Activated CD8-positive, alpha-beta memory T cell treated with anti-CD3 and anti-CD28 coated beads for 48 hours (primary cell): ENCODE measurements at regions not wholly inside any gene's neighbourhood (a gene's known extent, or its start where the extent isn't known, plus 50 kb on each side); places are given as distances from the start of the nearest gene placed in this dataset.
"Not testable (repeated sequence)": the region's sequence is repeated elsewhere in the genome, so short reads cannot be mapped to it uniquely, and the experiment has no call there.

Source experiments
- DNase-seq, 3 experiments: peaks; one replicate each; pipeline ENCODE4 v3.0.0-alpha.2; 2020; ENCODE audit warnings: low read depth in 2 of 3, low spot score in 2 of 3

DNA sequence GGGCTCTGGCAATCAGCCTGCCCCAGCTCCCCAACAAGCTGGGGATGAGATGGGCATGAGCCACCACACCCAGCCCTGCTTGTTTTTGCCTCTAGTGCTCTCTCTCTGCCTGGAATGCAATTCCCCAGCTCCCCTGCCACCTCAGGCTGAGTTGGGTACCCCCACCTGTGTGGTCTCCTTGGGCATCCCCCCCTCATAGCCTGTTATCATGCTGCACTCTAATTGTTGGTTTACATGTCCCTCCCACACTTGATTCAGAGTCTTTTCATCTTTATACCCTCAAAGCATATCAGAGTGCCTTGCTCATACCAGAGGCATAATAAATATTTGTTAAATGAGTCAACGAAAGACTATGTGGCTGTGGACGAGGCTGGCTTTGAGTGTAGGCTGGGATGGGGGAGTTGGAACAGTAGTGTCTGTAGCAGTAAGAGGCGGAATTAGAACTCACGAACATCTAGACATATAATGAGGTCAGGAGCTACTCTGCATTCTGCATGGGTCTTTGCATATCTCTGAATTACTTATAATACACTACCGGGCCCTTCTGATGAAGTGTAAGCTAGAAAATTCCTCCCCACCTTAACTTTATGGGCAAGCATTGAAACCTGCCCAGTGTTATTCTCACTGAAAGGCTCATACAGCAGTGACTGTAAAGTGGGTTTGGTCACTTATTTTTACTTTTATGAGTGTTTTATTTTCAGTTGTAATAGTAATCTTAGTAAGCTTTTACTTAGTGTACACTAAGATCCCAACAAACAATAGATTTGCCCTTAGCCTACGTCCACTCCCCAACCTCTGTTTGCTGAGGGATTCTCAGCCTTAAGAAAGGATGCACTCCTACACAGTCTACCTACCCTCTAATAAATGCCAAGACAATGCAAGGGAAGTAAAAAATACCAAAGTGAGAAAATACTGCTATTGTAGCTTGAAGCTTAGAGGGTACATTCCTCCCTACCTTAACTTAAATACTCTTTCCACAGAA, 58.7 kb downstream of the EDN1 start:
- no peak for DNase-seq

DNA sequence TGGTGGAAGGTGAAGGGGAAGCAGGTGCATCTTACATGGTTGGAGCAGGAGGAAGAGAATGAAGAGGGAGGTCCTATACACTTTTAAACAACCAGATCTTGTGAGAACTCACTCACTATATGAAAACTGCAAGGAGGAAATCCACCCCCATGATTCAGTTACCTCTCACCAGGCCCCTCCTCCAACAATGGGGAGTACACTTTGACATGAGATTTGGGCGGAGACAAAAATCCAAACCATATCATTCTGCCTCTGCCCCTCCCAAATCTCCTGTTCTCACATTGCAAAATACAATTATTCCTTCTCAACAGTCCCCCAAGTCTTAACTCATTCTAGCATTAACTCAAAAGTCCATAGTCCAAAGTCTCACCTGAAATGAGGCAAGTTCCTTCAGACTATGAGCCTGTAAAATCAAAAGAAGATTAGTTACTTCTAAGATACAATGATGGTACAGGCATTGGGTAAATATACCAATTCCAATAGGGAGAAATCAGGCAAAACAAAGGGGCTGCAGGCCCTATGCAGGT, 60.5 kb downstream of the EDN1 start:
- DNase-seq = no peak

DNA sequence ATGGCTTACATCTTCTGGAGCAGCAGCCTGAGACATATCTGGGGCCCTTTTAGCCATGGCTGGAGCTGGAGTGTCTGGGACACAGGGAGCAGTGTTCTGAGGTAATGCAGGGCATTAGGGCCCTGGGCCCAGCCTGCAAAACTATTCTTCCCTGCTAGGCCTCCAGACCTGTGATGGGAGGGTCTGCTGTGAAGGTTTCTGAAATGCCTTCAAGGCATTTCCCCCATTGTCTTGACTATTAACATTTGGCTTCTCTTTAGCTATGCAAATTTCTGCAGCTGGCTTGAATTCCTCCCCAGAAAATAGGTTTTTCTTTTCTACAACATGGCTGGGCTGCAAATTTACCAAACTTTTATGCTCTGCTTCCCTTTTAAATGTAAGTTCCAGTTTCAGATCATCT, 61.5 kb downstream of the EDN1 start:
- DNase-seq = no peak

DNA sequence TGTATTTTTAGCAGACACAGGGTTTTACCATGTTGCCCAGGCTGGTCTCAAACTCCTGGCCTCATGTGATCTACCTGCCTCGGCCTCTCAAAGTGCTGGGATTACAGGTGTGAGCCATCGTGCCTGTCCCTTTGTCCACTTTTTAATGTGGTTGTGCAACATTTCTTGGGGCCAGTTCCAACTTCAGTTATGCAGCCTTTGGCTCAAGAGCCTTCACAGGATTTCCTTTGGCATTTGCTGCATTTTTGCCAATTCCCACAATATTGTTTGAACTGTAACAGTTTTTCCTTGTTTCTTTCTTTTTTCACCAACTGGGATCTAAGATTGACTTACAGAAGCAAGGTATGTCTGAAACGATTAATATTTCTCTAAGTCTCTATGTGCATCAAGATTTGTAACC, 63.6 kb downstream of the EDN1 start:
- DNase-seq = no peak

DNA sequence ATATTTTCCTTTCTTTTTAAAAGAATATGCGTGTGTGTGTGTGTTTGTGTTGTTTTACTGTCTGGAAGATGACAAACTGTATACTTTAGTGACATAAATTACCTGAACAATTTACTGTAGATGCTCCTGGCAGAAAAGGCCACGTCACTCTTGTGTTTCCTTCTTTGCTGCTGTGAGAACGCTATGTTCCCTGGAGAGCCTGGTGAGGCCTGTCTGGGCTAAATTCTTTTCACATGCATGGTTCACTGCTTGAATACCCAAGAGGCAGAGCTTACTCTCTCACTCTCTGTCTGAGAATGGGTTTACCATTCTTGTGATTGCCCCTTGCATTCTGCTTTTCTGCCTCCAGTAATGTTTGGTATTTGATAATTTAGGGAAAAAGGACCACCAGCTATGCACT, 64.3 kb downstream of the EDN1 start:
- no peak for DNase-seq

DNA sequence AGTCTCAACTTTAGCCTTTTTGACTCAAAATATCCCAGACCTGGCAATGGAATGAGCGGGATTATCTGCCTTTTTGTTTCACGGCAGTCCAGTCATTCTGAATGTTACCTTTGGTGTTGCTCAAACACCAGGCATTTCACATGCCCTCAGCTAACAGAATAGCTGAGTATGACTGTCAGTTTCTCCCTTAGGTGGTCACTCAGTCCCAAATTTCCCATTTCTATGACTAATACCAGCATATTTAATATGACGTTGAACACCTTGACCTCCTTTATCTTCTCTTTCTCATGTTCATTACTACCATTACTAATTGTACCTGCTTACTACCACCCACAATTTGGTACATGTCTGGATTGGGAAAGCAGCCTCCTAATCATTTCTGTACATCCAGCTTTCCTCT, 65.2 kb downstream of the EDN1 start:
- no peak for DNase-seq

DNA sequence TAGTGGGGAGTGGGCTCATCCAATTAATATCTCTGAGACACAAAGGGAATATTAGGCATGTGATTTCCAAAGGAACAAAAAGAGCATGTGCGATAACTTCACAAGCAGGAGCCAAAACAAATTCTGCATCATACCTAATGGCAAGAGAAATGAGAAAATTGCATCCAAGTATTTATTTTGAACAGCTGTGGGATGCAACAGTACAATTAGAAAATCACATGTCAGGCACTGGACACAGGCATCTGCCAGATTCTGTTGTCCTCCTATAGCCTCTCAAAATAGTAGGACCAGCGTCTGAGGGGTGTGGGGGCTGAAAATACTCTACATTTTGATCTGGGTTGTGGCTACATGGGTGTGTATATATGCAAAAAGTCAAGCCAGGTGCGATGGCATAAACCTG, 66.3 kb downstream of the EDN1 start:
- no peak for DNase-seq

DNA sequence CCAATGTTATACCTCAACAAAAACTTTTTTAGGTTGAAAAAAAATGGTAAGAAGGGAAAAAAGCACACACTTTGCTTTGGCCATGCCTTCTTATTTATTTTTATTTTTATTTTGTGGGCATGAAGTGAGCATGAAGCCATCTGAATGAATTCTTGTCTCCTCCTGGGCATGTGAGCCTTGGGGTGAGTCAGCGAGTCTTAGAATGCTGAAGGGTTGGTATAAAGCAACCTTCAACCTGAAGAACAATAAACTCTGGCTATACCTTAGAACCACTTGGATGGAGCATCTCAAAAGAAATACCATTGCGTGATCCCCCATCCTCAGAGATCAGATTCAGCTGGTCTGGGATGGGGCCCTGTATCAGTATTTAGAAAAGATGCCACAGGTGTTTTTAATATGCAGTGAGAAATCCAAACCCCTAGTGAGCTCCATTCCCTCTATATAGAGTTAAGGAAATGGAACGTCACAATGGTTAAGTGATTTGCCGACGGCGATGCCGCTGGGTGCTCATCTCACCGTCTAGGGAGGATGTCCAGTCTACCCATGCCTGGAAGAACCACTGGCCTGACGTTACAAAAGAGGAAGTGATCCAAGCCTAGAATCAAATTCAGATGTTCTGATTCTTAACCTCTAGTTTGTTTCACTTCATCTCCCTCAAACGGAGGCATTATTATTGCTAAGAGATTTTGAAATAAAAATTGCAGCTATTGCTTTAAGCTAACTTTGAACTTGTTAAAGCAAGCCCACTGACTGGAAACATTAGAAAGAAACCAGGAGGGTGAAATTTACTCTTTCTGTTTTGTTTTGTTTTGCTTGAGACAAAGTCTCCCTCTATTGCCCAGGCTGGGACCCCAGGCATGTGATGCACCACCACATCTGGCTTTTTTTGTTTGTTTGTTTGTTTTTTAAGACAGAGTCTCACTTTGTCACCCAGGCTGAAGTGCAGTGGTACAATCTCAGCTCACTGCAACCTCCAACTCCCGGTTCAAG, 67.1 kb downstream of the EDN1 start:
- no peak for DNase-seq

DNA sequence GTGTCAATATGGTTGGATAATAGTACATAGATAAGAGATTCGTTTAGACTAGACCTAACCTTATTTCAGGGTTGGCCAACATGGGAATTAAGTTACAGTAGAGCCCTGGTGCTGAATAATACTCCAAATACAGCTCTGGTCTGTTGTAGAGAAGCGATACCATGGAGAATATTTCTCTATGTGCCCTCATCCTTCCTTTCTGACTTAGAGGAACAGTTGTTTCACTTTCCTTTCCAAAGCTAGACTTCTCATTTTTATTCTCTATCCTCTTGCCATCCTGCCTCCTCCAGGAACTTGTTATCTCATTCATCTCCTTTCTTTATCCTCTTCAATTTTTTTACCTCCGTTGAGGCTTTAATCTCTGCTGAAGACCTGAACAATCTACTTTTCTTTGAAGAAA, 68.9 kb downstream of the EDN1 start:
- no peak for DNase-seq

DNA sequence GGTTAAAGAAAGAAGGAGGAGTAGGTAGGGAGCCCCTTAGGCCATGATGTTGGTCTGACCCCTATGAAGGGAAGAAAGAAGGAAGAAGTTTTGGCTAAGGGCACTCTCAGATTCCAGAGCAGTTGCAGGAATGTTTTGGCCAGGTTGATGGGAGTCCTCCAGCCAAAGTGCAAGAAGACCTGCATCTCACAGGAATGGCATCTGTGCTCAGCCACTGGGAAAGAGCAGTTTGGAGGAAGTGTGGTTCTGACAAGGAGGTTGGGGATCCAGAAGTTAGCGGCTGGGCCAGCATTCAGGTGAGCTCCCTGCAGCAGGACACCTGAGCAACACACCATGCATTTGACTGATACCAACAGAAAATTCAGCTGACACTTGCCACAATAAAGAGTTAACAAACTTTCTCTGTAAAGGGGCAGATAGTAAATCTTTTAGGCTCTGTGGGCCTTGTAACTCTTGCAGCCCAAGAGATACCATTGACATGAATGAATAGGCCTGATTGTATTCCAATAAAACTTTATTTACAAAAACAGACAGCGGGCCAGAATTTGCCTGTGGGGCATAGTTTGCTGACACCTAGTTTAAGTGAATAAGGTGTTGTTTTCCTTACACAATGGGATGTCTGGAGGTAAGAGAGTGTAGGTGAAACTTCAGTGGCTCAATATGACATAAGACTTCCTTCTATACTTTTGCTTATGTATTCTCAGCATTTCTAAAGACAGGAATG, 71.0 kb downstream of the EDN1 start:
- no peak for DNase-seq

DNA sequence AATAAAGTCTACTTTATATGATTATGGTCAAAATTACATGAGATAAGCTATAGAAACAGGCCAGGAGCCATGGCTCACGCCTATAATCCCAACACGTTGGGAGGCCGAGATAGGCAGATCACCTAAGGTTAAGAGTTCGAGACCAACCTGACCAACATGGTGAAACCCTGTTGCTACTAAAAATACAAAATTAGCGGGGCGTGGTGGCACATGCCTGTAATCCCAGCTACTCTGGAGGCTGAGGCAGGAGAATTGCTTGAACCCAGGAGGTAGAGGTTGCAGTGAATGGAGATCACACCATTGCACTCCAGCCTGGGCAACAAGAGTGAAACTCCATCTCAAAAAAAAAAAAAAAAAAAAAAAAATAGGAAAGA, 73.1 kb downstream of the EDN1 start:
- not testable (repeated sequence) for DNase-seq

DNA sequence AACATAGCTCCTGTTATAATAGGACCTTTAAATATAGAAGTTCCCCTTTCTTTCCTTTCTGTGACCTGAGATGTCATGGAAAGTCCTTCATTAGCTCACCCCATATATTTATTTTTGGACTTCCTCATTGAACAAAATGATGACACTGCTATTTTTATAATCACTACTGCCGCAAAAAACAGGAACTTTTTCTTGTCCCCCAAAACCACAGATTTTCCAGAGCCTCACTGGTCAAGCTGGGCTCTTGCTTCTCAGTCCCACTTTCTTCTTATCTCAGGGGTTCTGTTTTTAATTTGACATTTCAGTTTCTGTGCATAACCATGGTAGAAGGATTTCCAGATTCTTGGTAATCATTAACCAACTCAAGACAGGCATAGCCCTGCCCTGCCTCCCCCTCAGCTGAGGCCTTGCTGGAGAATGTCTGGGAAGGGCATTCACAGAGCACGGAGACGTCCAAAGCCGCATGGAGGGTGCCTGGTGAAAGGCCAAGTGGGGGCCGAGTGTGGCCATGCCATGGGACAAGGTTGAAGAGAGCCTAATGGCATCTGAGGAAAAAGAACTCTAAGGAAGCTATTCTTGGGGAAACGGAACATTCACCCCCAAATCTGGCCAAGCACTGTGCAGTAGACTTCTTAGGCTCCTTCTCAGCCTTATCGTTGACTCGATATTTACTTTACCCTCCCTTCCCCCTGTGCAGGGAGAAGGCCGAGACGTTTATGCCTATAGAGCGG, 73.7 kb downstream of the EDN1 start:
- DNase-seq = no peak

DNA sequence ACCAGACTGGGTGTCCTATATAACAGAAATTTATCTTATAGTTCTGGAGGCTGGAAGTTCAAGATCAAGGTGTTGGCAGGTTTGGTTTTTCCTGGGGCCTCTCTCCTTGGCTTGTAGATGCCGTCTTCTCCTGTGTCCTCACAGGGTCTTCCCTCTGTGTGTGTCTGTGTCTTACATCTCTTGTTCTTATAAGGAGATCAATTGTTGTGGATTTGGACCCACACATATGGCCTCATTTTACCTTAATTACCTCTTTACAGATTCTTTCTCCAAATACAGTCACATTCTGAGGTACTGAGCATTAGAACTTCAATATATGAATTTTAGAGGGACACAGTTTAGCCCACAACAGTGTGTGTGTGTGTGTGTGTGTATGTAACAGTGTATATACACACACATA, 74.5 kb downstream of the EDN1 start:
- DNase-seq = no peak

DNA sequence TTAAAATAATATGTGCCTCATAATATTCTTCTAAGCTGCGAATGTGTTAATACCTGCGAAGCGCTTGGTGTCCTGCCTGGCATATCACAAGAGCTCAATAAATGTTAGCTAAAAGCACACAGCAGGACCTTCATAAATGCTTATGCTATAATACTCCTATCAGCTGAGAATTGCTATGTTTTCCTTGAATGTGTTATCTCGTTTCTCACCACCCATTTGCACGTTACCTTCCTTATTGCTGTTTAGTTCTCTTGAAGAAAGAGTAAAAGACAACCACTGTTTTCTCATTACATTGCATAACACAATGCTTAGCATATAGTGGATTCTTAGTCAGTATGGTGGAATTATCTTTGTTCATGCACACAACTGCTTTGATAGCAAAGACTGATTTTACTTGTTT, 76.6 kb downstream of the EDN1 start:
- no peak for DNase-seq

DNA sequence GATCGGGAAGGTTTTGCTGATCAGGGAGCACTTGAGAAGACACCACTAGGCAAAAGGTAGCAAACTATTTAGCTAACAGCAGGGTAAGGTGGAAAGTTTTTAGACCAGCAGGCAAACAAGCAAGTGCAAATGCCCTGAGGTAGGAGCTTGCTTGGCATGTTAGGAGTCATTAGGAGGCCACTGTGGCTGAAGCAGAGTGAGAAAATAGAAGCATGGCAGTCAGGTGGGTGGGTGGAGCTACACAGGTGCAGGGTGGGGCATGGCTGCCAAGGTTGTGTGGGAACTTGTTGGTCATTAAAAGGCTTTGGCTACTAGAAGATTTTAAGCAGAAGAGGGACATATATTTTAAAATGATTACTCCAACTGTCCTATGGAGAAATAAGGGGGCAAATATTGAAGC, 77.3 kb downstream of the EDN1 start:
- DNase-seq = no peak

DNA sequence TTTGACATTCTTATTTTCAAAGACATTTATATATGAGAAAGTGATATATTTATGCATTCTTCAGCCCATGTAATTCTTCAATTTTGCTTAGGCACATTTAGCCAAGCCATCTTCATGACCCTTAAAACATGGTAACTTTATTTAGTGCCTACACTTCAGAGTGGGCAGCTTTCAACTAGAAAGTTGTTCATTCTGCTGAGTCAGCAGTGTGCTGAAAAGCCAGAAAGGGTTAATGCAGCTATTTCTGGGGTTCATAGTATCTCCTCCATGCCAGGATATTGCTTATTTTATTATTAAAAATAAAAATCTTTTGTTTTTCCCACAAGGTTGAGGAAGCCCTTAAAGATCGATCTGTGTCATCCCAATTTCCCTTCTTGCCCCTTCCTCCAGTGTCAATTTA, 79.2 kb downstream of the EDN1 start:
- DNase-seq = no peak

DNA sequence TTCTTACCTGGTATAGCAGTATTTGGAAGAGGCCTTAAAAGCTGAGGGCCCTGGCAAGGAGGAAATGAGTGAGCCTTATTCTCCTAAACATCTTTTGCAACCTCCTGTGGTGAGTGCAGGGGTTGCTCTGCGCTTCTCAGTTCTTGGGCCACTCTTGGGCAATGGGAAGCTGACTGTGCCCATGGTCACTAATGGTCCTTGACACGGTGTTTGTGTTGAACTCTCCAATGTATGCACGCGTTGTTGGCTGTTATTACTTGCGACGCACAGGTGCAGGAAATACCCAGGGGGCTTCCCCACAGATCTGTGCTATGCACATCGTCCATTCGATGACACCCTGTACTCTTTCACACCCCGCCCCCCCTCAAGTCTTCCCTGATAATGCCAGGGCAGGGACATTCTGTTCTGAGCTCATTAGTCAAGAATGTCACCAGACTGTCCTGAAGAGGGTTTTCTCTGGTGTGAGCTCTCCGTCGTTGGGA, 79.7 kb downstream of the EDN1 start:
- DNase-seq = no peak

DNA sequence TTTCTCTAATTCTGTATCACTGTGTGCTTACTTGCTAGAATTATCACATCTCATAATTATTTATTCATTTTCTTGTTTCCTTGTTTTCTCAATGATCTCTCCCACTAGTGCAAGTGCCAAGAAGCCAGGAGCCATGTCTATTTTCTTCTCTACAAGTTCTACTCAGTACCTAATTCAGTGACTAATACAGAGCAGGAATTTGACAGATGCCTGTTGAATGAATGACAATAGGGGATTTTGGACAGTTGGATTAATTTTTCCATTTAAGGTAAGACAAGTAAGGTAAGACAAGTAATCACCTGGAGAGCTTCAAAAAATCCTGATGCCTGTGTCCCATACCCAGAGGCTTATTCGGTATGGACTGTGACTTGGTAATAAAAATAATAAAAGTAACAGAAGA, 81.0 kb downstream of the EDN1 start:
- no peak for DNase-seq

DNA sequence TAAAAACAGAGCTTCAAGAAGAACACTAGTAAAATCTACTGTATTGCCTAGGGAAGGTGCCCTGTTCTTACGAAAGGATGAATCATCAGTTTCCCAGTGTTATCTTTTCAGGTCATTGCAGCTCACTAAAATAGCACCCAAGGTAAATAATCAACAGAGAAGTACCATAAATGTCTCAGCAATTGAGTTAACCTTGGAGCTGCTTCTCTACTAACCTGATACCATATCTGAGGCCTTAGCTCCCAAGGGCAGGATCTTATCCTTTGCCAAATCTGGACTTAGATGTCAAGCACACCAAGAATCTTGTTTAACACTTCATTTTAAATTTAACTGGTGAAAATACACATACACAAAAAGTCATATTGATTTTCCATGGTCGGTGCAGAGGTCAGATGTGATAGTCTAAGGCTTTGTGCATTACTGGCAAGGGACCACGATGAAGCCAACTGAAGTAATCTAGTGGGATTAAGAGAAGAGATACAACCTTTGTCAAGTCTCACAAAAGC, 81.5 kb downstream of the EDN1 start:
- DNase-seq = no peak

DNA sequence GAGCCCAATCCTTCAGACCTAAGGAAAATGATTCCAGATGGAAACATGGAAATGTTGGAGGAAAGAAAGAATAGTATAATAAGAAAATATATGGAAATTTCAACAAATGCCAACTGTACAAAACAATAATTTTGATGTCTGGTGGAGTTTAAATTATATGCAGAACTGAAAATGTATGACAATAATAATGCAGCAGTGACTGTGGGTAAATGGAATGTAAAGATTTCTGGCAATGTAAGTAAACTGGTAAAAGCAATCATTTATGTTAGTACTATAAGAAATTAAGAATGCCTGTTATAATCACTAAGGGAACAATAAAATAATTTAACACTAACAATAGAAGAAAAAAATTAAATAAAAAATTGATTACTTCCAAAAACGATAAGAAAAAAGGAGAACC, 89.0 kb downstream of the EDN1 start:
- no peak for DNase-seq
